ENCODE measurements at regions not wholly inside any gene's neighbourhood (a gene's known extent, or its start where the extent isn't known, plus 50 kb on each side); places are given as distances from the start of the nearest gene placed in this dataset.
A peak's percentile ranks its signal among the peaks of the same experiment; 100 is the strongest.

- H3K4me3 ChIP-seq, result no peak overlapping the region
- H3K4me1 ChIP-seq, result peaks cover 0 to 8% of the 10 kb centered on the region in 2 donors
- H3K36me3 ChIP-seq, result no peaks in the 10 kb centered on the region
- TF ChIP-seq CTCF (IDR thresholded peaks at IDR 0.05) (no peak), POLR2A (IDR thresholded peaks at IDR 0.05) (no peak)
- no peaks in the 10 kb centered on the region for H3K27me3 ChIP-seq
- DNase-seq, result no peak
- intact Hi-C loops (cut with DNase I; ENCODE audit: low total_unique reads), result no loop called here
- no peak overlapping the region for H3K27ac ChIP-seq
- H3K9me3 ChIP-seq, result no peaks in the 10 kb centered on the region
Observed at GRCh38 chr9:2336055-2336454, 285.5 kb upstream of the VLDLR start.

- Histone ChIP-seq H3K36me3 (no peaks in the 10 kb centered on the region), H3K27me3 (no peaks in the 10 kb centered on the region), H3K9me3 (no peaks in the 10 kb centered on the region), H3K4me1 (peaks cover 0 to 8% of the 10 kb centered on the region in 2 donors), H3K4me3 (no peak overlapping the region), H3K27ac (no peak overlapping the region)
- no peak for TF ChIP-seq CTCF (IDR thresholded peaks at IDR 0.05)
- no peak for TF ChIP-seq POLR2A (IDR thresholded peaks at IDR 0.05)
- intact Hi-C loops (cut with DNase I; ENCODE audit: low total_unique reads), result no loop called here
- DNase-seq, result no peak
Observed at GRCh38 chr9:2337131-2337530, 284.5 kb upstream of the VLDLR start.

- Histone ChIP-seq H3K4me1 (peaks cover 0 to 8% of the 10 kb centered on the region in 2 donors), H3K36me3 (no peaks in the 10 kb centered on the region), H3K4me3 (no peak overlapping the region), H3K27me3 (no peaks in the 10 kb centered on the region), H3K9me3 (no peaks in the 10 kb centered on the region), H3K27ac (no peak overlapping the region)
- intact Hi-C loops (cut with DNase I; ENCODE audit: low total_unique reads), result no loop called here
- TF ChIP-seq CTCF (IDR thresholded peaks at IDR 0.05) (no peak), POLR2A (IDR thresholded peaks at IDR 0.05) (no peak)
- peak; percentile 22 to 40 for DNase-seq
Observed at GRCh38 chr9:2337627-2338026, 284.0 kb upstream of the VLDLR start.

- TF ChIP-seq CTCF (IDR thresholded peaks at IDR 0.05), result no peak
- no peak for TF ChIP-seq POLR2A (IDR thresholded peaks at IDR 0.05)
- no peak for DNase-seq
Observed at GRCh38 chr9:2338777-2339365, 282.7 kb upstream of the VLDLR start.

GRCh38 chr9:2339416-2339815 is 282.2 kb upstream of the VLDLR start:
- no peak overlapping the region for H3K27ac ChIP-seq
- DNase-seq, result no peak
- H3K36me3 ChIP-seq, result no peaks in the 10 kb centered on the region
- H3K4me3 ChIP-seq, result no peak overlapping the region
- no peaks in the 10 kb centered on the region for H3K27me3 ChIP-seq
- no peaks in the 10 kb centered on the region for H3K9me3 ChIP-seq
- H3K4me1 ChIP-seq, result peaks cover 0 to 8% of the 10 kb centered on the region in 2 donors
- intact Hi-C loops (cut with DNase I; ENCODE audit: low total_unique reads), result no loop called here
- TF ChIP-seq CTCF (IDR thresholded peaks at IDR 0.05) (no peak), POLR2A (IDR thresholded peaks at IDR 0.05) (no peak)

More at GRCh38 chr9:2338777-2339365, 282.7 kb upstream of the VLDLR start:
- Histone ChIP-seq H3K36me3 (no peaks in the 10 kb centered on the region), H3K9me3 (no peaks in the 10 kb centered on the region), H3K4me1 (peaks cover 0 to 8% of the 10 kb centered on the region in 2 donors), H3K27me3 (no peaks in the 10 kb centered on the region), H3K4me3 (no peak overlapping the region), H3K27ac (no peak overlapping the region)
- intact Hi-C loops (cut with DNase I; ENCODE audit: low total_unique reads), result no loop called here
